ENCODE measurements at regions not wholly inside any gene's neighbourhood (a gene's known extent, or its start where the extent isn't known, plus 50 kb on each side); places are given as distances from the start of the nearest gene placed in this dataset.
"Not testable (repeated sequence)": the region's sequence is repeated elsewhere in the genome, so short reads cannot be mapped to it uniquely, and the experiment has no call there.

DNA sequence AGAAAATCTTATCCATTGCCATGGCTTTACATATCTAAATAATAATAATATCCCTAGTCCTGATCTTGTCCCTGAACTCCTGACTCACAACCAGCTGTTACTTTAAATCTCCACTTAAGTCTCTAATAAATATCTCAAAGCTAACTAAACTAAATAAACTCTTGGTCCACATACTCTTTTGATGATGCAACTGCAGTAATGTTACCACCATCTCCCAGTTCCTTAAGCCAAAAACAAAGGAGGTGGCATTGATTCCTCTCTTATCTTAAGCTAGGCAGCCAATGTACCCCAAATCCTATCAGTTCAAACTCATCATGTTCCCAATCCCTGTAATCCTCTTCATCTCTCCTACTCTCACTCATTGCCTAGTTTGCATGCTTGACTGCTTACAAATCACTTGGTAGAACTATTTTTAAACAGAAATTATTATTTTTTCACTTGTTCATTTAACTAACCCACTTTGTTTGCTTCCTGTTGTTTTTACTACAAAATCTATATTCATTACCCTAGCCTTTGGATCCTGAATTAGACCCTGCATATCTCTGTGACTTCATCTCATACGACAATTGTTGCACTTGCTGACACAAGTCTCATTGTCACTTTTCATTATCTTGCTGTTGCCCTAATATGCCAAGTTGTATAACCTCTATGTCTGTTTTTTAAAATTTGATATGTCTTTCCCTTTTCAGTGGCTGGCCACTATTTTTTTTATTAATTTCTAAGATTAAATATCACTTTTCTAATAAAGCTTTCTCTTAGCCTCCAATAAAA, 462.2 kb downstream of the ZPLD1 start:
- in situ Hi-C loops (cut with HindIII; ENCODE audit: low sequenced_read_pairs), result no loop called here

GRCh38 chr3:102904629-102905028, 469.8 kb downstream of the ZPLD1 start:
- in situ Hi-C loops (cut with HindIII; ENCODE audit: low sequenced_read_pairs), result no loop called here

DNA sequence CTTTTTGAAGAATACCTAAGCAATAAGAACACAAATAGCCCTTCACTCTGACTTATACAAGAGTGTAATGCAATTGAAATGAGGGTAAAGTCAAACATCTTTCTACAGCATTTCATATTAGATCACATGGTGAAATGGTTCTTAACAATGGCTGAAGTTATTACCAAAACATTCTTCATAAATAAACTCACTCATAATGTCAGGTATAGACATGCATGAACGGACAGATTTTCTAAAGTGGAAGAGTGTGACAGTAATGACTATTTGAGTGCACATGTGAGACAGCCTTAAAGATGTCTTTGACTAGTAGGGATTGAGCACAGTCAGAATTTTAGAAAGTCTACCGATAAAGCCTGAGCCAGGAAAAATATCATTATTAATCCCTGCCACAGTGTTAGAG, 471.0 kb downstream of the ZPLD1 start:
- in situ Hi-C loops (cut with HindIII; ENCODE audit: low sequenced_read_pairs), result no loop called here

DNA sequence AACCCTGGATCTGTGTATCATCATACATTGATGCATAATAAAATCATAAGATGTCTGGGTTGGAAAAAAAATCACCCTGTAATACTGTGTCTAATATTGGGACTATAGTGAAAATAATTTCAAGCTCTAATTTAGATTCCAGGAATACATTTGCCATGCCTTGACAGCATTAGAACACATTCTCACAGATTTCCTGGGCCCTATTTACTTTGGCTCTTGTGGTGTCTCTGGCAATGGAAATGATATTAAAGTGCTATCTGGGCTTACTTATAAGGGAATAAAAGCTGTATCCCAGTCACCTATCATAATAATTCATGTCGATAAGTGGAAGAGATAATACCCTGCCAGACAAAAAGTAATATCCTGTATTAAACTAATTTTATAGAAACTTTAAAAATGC, 472.0 kb downstream of the ZPLD1 start:
- in situ Hi-C loops (cut with HindIII; ENCODE audit: low sequenced_read_pairs), result no loop called here

GRCh38 chr3:102909904-102910303, 475.1 kb downstream of the ZPLD1 start:
- in situ Hi-C loops (cut with HindIII; ENCODE audit: low sequenced_read_pairs), result no loop called here

GRCh38 chr3:102916532-102916931, 481.7 kb downstream of the ZPLD1 start:
- in situ Hi-C loops (cut with HindIII; ENCODE audit: low sequenced_read_pairs), result no loop called here

- in situ Hi-C loops (cut with HindIII; ENCODE audit: low sequenced_read_pairs), result no loop called here
Observed at GRCh38 chr3:102926618-102927017, 491.8 kb downstream of the ZPLD1 start.

DNA sequence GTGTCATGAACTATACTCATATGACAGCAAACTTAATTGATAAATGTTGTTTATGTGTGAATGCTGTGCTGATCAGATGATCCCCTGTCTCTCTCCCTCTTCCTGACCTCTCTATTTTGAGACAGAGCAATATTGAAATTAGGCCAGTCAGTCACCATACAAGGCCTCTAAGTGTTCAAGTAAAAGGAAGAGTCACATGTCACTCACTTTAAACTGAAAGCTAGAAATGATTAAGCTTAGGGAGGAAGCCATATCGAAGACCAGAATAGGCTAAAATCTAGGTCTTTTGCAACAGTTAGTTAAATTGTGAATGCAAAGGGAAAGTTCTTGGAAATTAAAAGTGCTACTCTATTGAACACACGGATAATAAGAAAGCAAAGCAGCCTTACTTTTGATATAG, 498.6 kb downstream of the ZPLD1 start:
- in situ Hi-C loops (cut with HindIII; ENCODE audit: low sequenced_read_pairs), result no loop called here

GRCh38 chr3:102936511-102937045, 501.8 kb downstream of the ZPLD1 start:
- in situ Hi-C loops (cut with HindIII; ENCODE audit: low sequenced_read_pairs), result no loop called here

- in situ Hi-C loops (cut with HindIII; ENCODE audit: low sequenced_read_pairs), result no loop called here
Observed at GRCh38 chr3:102941786-102942185, 507.0 kb downstream of the ZPLD1 start.

DNA sequence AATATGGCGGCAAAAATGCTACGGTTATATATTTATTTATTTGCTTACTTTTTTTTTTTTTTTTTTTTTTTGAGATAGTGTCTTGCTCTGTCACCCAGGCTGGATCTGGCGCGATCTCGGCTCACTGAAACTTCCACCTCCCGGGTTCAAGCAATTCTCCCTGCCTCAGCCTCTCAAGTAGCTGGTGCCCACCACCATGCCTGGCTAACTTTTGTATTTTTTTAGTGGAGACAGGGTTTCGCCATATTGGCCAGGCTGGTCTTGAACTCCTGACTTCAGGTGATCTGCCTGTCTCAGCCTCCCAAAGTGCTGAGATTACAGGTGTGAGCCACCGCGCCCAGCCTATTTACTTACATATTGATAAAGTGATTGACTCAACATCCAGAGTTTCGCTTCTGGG, 511.6 kb downstream of the ZPLD1 start:
- in situ Hi-C loops (cut with HindIII; ENCODE audit: low sequenced_read_pairs), result not testable (repeated sequence)

- in situ Hi-C loops (cut with HindIII; ENCODE audit: low sequenced_read_pairs), result no loop called here
Observed at GRCh38 chr3:102972350-102972749, 537.5 kb downstream of the ZPLD1 start.

DNA sequence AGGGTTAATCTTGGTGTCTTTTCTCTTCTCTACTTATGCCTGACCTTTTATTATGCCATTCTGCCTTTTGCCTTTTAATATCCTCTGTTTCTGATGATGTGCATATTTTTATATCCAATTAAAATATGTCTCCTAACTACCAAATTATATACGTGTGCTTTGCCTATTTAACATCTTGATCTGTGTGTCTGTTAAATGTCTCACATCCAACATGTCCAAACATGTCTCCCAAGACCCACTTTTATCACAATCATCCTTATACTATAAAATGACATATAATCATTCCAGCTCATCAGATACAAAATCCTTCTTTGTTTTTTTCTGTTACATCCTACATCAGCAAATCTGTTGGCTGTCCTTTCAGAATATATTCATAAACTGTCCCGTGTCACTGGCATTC, 539.5 kb downstream of the ZPLD1 start:
- in situ Hi-C loops (cut with HindIII; ENCODE audit: low sequenced_read_pairs), result no loop called here

GRCh38 chr3:102979191-102979590, 544.4 kb downstream of the ZPLD1 start:
- in situ Hi-C loops (cut with HindIII; ENCODE audit: low sequenced_read_pairs), result no loop called here

DNA sequence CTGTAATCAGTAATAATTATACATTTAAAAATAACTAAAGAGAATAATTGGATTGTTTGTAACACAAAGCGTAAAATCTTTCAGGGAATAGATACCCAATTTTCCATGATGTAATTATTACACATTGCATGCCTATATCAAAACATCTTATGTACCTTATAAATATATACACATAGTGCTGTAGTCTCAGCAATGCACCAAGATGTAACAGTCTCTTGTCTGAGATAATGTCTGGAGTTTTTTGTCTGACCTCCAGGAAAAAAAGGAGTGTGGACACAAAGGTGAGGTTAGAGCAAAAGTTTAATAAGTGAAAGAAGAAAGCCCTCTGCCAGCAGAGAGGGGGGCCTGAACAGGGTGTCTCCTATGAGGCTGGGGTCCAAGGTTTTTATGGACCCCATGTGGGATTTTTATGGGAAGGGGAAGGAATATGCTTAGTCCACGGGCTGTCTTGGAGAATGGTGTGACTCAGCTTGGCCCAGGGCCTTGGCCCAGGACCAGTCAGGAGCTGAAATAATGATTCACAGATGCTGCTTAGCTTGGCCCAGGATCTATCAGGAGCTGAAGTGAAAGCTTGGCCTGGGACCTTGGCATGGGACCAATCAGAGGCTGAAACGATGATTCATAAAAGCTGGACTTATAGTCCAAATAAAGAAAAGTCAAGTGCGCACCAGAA, 545.0 kb downstream of the ZPLD1 start:
- in situ Hi-C loops (cut with HindIII; ENCODE audit: low sequenced_read_pairs), result no loop called here

- in situ Hi-C loops (cut with HindIII; ENCODE audit: low sequenced_read_pairs), result no loop called here
Observed at GRCh38 chr3:102980355-102980696, 545.5 kb downstream of the ZPLD1 start.

GRCh38 chr3:103002425-103003176, 567.8 kb downstream of the ZPLD1 start:
- in situ Hi-C loops (cut with HindIII; ENCODE audit: low sequenced_read_pairs), result no loop called here

GRCh38 chr3:103006526-103007183, 571.8 kb downstream of the ZPLD1 start:
- in situ Hi-C loops (cut with HindIII; ENCODE audit: low sequenced_read_pairs), result no loop called here

DNA sequence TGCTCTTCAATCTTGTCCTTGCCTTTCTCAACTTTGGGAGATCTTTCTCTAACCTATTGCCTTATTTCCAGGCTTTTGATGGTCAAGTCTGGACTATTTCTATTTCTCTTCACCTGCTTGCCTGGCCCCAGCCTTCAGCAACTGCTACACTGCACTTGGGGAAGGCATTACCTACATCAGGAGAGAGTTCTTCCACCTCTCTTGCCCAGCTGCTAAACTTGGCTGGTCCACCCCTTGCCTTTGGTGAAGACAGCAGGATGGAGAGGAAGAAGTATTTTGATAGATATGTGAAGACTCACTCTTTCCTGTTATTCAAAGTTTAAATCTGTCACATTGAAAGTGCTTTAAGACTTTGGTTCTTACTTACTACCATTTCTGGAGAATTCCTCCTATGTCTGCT, 574.8 kb downstream of the ZPLD1 start:
- in situ Hi-C loops (cut with HindIII; ENCODE audit: low sequenced_read_pairs), result no loop called here

GRCh38 chr3:103025880-103026279, 591.1 kb downstream of the ZPLD1 start:
- in situ Hi-C loops (cut with HindIII; ENCODE audit: low sequenced_read_pairs), result no loop called here

GRCh38 chr3:103033841-103034240, 599.0 kb downstream of the ZPLD1 start:
- in situ Hi-C loops (cut with HindIII; ENCODE audit: low sequenced_read_pairs), result no loop called here

All from endothelial cell of hepatic sinusoid (primary cell).